ENCODE measurements at regions not wholly inside any gene's neighbourhood (a gene's known extent, or its start where the extent isn't known, plus 50 kb on each side); places are given as distances from the start of the nearest gene placed in this dataset.
A peak's percentile ranks its signal among the peaks of the same experiment; 100 is the strongest.
"Not testable (repeated sequence)": the region's sequence is repeated elsewhere in the genome, so short reads cannot be mapped to it uniquely, and the experiment has no call there.

GRCh38 chr22:23453277-23453676 is 126.8 kb downstream of the IGLL1 start:
- H3K9ac ChIP-seq (ENCODE audit: low read depth, low read length): no peak overlapping the region
- H3K79me2 ChIP-seq (ENCODE audit: insufficient read depth, low read length): peaks cover 10% of the 10 kb centered on the region
- H3K9me3 ChIP-seq (ENCODE audit: insufficient read depth, low read length, severe bottlenecking): no peaks in the 10 kb centered on the region
- no peaks in the 10 kb centered on the region for H4K20me1 ChIP-seq (ENCODE audit: insufficient read depth, low read length)
- H2AFZ ChIP-seq (ENCODE audit: low read depth, low read length): no peak overlapping the region
- H3K4me3 ChIP-seq (ENCODE audit: low read depth in 1 of 2, low read length in 2 of 2): no peak overlapping the region
- no peaks in the 10 kb centered on the region for H3K36me3 ChIP-seq (ENCODE audit: insufficient read depth, low read length)
- no peak overlapping the region for H3K4me2 ChIP-seq (ENCODE audit: insufficient read depth, low read length)
- DNase-seq (no peak), ATAC-seq (ENCODE audit: insufficient read depth, low read depth) (no peak)
- H3K27ac ChIP-seq (ENCODE audit: low read length): no peak overlapping the region
- TF ChIP-seq EZH2 (IDR thresholded peaks at IDR 0.05; ENCODE audit: borderline replicate concordance, low read depth, low read length, severe bottlenecking) (no peak), CTCF (IDR thresholded peaks at IDR 0.05; ENCODE audit: borderline replicate concordance, extremely low read depth, low read length, poor library complexity, severe bottlenecking) (no peak)
- peaks cover 56% of the 10 kb centered on the region for H3K4me1 ChIP-seq (ENCODE audit: insufficient read depth, low read length)
- no peaks in the 10 kb centered on the region for H3K27me3 ChIP-seq (ENCODE audit: insufficient read depth, low read length, poor library complexity)

GRCh38 chr22:23452231-23453010 is 127.7 kb downstream of the IGLL1 start:
- TF ChIP-seq CTCF (IDR thresholded peaks at IDR 0.05; ENCODE audit: borderline replicate concordance, extremely low read depth, low read length, poor library complexity, severe bottlenecking) (no peak), EZH2 (IDR thresholded peaks at IDR 0.05; ENCODE audit: borderline replicate concordance, low read depth, low read length, severe bottlenecking) (no peak)
- Histone ChIP-seq H3K27me3 (ENCODE audit: insufficient read depth, low read length, poor library complexity) (no peaks in the 10 kb centered on the region), H3K4me3 (ENCODE audit: low read depth in 1 of 2, low read length in 2 of 2) (0 out of 4 replicates have a peak overlapping the region, but pooled peaks of 1 of the 2 experiments have one; percentile 18), H3K4me1 (ENCODE audit: insufficient read depth, low read length) (peaks cover 47% of the 10 kb centered on the region), H3K36me3 (ENCODE audit: insufficient read depth, low read length) (no peaks in the 10 kb centered on the region), H2AFZ (ENCODE audit: low read depth, low read length) (no peak overlapping the region), H3K27ac (ENCODE audit: low read length) (peak overlapping the region; percentile 74), H3K9me3 (ENCODE audit: insufficient read depth, low read length, severe bottlenecking) (no peaks in the 10 kb centered on the region), H3K79me2 (ENCODE audit: insufficient read depth, low read length) (peaks cover 2% of the 10 kb centered on the region), H4K20me1 (ENCODE audit: insufficient read depth, low read length) (no peaks in the 10 kb centered on the region), H3K9ac (ENCODE audit: low read depth, low read length) (peak overlapping the region; percentile 25; the same call in 1 of the 2 replicates), H3K4me2 (ENCODE audit: insufficient read depth, low read length) (no peak overlapping the region)
- DNase-seq (no peak), ATAC-seq (ENCODE audit: insufficient read depth, low read depth) (no peak)

- H4K20me1 ChIP-seq (ENCODE audit: insufficient read depth, low read length); H2AFZ ChIP-seq (ENCODE audit: low read depth, low read length); H3K9me3 ChIP-seq (ENCODE audit: insufficient read depth, low read length, severe bottlenecking); H3K27me3 ChIP-seq (ENCODE audit: insufficient read depth, low read length, poor library complexity); H3K36me3 ChIP-seq (ENCODE audit: insufficient read depth, low read length); H3K79me2 ChIP-seq (ENCODE audit: insufficient read depth, low read length): not testable (repeated sequence)
- DNase-seq (peak; percentile 76), ATAC-seq (ENCODE audit: insufficient read depth, low read depth) (peak; percentile 77)
- Histone ChIP-seq H3K4me2 (ENCODE audit: insufficient read depth, low read length) (0 out of 2 replicates have a peak overlapping the region, but pooled peaks have one; percentile 7), H3K9ac (ENCODE audit: low read depth, low read length) (peak overlapping the region; percentile 25; the same call in 1 of the 2 replicates), H3K27ac (ENCODE audit: low read length) (peak overlapping the region; percentile 74), H3K4me3 (ENCODE audit: low read depth in 1 of 2, low read length in 2 of 2) (0 out of 4 replicates have a peak overlapping the region, but pooled peaks of 1 of the 2 experiments have one; percentile 18), H3K4me1 (ENCODE audit: insufficient read depth, low read length) (peaks cover 39% of the 10 kb centered on the region)
Measured at GRCh38 chr22:23451452-23452230, 128.4 kb downstream of the IGLL1 start.

GRCh38 chr22:23450821-23451220 is 129.3 kb downstream of the IGLL1 start:
- H3K4me2 ChIP-seq (ENCODE audit: insufficient read depth, low read length); ATAC-seq (ENCODE audit: insufficient read depth, low read depth); H3K9me3 ChIP-seq (ENCODE audit: insufficient read depth, low read length, severe bottlenecking); DNase-seq; H4K20me1 ChIP-seq (ENCODE audit: insufficient read depth, low read length); H3K36me3 ChIP-seq (ENCODE audit: insufficient read depth, low read length); H2AFZ ChIP-seq (ENCODE audit: low read depth, low read length); H3K79me2 ChIP-seq (ENCODE audit: insufficient read depth, low read length); H3K4me3 ChIP-seq (ENCODE audit: low read depth in 1 of 2, low read length in 2 of 2); H3K27me3 ChIP-seq (ENCODE audit: insufficient read depth, low read length, poor library complexity): not testable (repeated sequence)
- Histone ChIP-seq H3K4me1 (ENCODE audit: insufficient read depth, low read length) (peaks cover 31% of the 10 kb centered on the region), H3K27ac (ENCODE audit: low read length) (peak overlapping the region; percentile 74), H3K9ac (ENCODE audit: low read depth, low read length) (0 out of 2 replicates have a peak overlapping the region, but pooled peaks have one; percentile 15)

All from DND-41 (cell line).